GM20000 (cell line): ENCODE measurements at regions not wholly inside any gene's neighbourhood (a gene's known extent, or its start where the extent isn't known, plus 50 kb on each side); places are given as distances from the start of the nearest gene placed in this dataset.

Experiments
- DNase-seq: peaks from one replicate; pipeline ENCODE4 v3.0.0; 2012; ENCODE audit warnings: low spot score
- CTCF ChIP-seq: IDR thresholded peaks from 2 replicates; pipeline ENCODE4 v1.5.1; 2012; ENCODE audit warnings: mild to moderate bottlenecking, control low read depth; ENCODE audit errors: extremely low read depth, missing control alignments

- TF ChIP-seq CTCF: no peak
- DNase-seq: no peak
Measured at GRCh38 chr14:29176876-29177275, 410.3 kb downstream of the FOXG1 start.

- DNase-seq: no peak
- no peak for TF ChIP-seq CTCF
Measured at GRCh38 chr14:29178971-29179370, 412.4 kb downstream of the FOXG1 start.

- TF ChIP-seq CTCF: no peak
- DNase-seq: no peak
Measured at GRCh38 chr14:29191092-29191491, 424.5 kb downstream of the FOXG1 start.

GRCh38 chr14:29197557-29197956 is 431.0 kb downstream of the FOXG1 start:
- TF ChIP-seq CTCF: no peak
- no peak for DNase-seq

GRCh38 chr14:29205658-29206057 is 439.1 kb downstream of the FOXG1 start:
- no peak for TF ChIP-seq CTCF

GRCh38 chr14:29215853-29216252 is 449.3 kb downstream of the FOXG1 start:
- TF ChIP-seq CTCF: no peak
- DNase-seq: no peak

More at GRCh38 chr14:29205658-29206057, 439.1 kb downstream of the FOXG1 start:
- DNase-seq: no peak

GRCh38 chr14:29216268-29217232 is 450.0 kb downstream of the FOXG1 start:
- DNase-seq: no peak
- TF ChIP-seq CTCF: no peak
